Fibroblast of lung (primary cell): ENCODE measurements at regions not wholly inside any gene's neighbourhood (a gene's known extent, or its start where the extent isn't known, plus 50 kb on each side); places are given as distances from the start of the nearest gene placed in this dataset.

Source experiments
- CTCF ChIP-seq, 2 donors: IDR thresholded peaks in 1 of 2; conservative IDR thresholded peaks in 1 of 2; 1 replicate in 1 of 2; 2 replicates in 1 of 2; pipeline ENCODE4 v1.5.1; 2011 to 2012; ENCODE audit warnings: low read length in 2 of 2, control low read depth in 1 of 2, inconsistent platforms in 1 of 2, low read depth in 1 of 2, mild to moderate bottlenecking in 1 of 2
- EZH2 ChIP-seq: IDR thresholded peaks from 2 replicates; pipeline ENCODE4 v1.5.1; 2012; ENCODE audit warnings: low read length, control low read depth, mild to moderate bottlenecking; ENCODE audit errors: missing control alignments

GRCh38 chr12:91239481-91239880, 56.9 kb upstream of the DCN start:
- TF ChIP-seq CTCF (conservative IDR thresholded peaks at IDR 0.05 in 1 of 2, IDR thresholded peaks at IDR 0.05 in 1 of 2; ENCODE audit: low read depth in 1 of 2, low read length in 2 of 2): no peak
- TF ChIP-seq EZH2: no peak
